ENCODE measurements at regions not wholly inside any gene's neighbourhood (a gene's known extent, or its start where the extent isn't known, plus 50 kb on each side); places are given as distances from the start of the nearest gene placed in this dataset.

DNA sequence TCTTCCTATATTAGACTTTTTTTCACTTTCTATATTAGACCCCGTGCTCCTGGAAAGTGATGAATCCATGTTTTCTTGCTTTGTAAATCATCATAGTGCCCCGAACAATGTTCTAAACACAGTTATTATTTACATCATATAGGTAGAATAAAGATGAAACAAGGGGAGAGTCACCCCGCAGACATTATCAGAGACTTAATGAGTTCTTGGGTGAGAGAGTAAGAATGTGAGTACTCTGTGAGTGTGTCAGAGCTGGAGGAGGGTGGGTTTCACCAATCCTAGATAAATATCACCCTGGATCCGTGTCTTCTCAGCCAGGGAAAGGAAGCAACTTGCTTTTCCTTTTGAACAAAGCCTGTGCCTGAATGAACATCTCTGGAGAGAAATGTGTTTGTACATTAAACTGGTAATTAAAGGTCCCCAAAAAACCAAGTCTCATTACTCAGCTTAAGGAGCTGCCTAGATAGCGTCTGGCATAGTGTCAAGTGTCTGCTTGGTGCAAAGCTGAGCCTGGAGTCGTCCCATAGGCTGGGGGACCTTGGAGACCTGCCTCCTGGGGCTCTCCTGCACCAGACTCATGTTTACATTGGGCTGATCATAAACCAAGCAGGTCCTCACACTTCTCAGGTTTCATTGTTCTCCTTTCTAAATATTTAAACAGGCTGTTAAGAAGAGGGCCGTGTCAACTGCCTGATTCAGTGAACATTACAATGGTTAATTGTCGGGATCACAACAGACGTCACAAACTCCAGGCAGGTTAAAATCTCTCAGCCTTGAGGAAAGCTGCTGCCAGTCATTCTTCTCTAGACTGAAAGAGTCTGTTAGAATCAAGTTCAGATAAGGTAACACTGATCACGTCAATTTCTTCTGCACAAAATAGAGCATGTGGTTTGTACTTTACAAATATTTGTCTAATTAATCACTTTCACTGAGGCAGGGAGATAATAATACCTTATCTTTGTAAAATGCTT is 179.7 kb upstream of the MYLIP start (continued):
- no peak for TF ChIP-seq ZNF433 (tag by site-specific recombination; IDR thresholded peaks at IDR 0.05; ENCODE audit: low read depth)
- TF ChIP-seq ZIC2 (tag by site-specific recombination; IDR thresholded peaks at IDR 0.05), result peak; percentile 49
- TF ChIP-seq, protein P1, sequence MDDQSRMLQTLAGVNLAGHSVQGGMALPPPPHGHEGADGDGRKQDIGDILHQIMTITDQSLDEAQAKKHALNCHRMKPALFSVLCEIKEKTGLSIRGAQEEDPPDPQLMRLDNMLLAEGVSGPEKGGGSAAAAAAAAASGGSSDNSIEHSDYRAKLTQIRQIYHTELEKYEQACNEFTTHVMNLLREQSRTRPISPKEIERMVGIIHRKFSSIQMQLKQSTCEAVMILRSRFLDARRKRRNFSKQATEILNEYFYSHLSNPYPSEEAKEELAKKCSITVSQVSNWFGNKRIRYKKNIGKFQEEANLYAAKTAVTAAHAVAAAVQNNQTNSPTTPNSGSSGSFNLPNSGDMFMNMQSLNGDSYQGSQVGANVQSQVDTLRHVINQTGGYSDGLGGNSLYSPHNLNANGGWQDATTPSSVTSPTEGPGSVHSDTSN (CRISPR knock-in tag; IDR thresholded peaks at IDR 0.05), result no peak
- no peak for TF ChIP-seq ZNF529 (tag by site-specific recombination; IDR thresholded peaks at IDR 0.05; ENCODE audit: insufficient replicate concordance)
- no peak for TF ChIP-seq ZNF114 (tag by site-specific recombination; IDR thresholded peaks at IDR 0.05)
- no peak for TF ChIP-seq ZNF404 (tag by site-specific recombination; IDR thresholded peaks at IDR 0.05)
- no peak for TF ChIP-seq ZFP41 (tag by site-specific recombination; IDR thresholded peaks at IDR 0.05; ENCODE audit: borderline replicate concordance)
- TF ChIP-seq, protein P2, sequence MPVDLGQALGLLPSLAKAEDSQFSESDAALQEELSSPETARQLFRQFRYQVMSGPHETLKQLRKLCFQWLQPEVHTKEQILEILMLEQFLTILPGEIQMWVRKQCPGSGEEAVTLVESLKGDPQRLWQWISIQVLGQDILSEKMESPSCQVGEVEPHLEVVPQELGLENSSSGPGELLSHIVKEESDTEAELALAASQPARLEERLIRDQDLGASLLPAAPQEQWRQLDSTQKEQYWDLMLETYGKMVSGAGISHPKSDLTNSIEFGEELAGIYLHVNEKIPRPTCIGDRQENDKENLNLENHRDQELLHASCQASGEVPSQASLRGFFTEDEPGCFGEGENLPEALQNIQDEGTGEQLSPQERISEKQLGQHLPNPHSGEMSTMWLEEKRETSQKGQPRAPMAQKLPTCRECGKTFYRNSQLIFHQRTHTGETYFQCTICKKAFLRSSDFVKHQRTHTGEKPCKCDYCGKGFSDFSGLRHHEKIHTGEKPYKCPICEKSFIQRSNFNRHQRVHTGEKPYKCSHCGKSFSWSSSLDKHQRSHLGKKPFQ (tag by site-specific recombination; IDR thresholded peaks at IDR 0.05), result peak; percentile 94
- TF ChIP-seq KLF1 (tag by site-specific recombination; IDR thresholded peaks at IDR 0.05), result peak; percentile 52; the same call in 1 of the 2 replicates
- peak; percentile 97 for TF ChIP-seq ZNF843 (tag by site-specific recombination; IDR thresholded peaks at IDR 0.05)
- TF ChIP-seq ZNF311 (tag by site-specific recombination; IDR thresholded peaks at IDR 0.05; ENCODE audit: borderline replicate concordance), result no peak
- TF ChIP-seq, protein P3, sequence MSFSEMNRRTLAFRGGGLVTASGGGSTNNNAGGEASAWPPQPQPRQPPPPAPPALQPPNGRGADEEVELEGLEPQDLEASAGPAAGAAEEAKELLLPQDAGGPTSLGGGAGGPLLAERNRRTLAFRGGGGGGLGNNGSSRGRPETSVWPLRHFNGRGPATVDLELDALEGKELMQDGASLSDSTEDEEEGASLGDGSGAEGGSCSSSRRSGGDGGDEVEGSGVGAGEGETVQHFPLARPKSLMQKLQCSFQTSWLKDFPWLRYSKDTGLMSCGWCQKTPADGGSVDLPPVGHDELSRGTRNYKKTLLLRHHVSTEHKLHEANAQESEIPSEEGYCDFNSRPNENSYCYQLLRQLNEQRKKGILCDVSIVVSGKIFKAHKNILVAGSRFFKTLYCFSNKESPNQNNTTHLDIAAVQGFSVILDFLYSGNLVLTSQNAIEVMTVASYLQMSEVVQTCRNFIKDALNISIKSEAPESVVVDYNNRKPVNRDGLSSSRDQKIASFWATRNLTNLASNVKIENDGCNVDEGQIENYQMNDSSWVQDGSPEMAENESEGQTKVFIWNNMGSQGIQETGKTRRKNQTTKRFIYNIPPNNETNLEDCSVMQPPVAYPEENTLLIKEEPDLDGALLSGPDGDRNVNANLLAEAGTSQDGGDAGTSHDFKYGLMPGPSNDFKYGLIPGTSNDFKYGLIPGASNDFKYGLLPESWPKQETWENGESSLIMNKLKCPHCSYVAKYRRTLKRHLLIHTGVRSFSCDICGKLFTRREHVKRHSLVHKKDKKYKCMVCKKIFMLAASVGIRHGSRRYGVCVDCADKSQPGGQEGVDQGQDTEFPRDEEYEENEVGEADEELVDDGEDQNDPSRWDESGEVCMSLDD (tag by site-specific recombination; IDR thresholded peaks at IDR 0.05), result no peak
- TF ChIP-seq, protein P4, sequence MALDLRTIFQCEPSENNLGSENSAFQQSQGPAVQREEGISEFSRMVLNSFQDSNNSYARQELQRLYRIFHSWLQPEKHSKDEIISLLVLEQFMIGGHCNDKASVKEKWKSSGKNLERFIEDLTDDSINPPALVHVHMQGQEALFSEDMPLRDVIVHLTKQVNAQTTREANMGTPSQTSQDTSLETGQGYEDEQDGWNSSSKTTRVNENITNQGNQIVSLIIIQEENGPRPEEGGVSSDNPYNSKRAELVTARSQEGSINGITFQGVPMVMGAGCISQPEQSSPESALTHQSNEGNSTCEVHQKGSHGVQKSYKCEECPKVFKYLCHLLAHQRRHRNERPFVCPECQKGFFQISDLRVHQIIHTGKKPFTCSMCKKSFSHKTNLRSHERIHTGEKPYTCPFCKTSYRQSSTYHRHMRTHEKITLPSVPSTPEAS (tag by site-specific recombination; IDR thresholded peaks at IDR 0.05), result no peak
- no peak for TF ChIP-seq SALL2 (tag by site-specific recombination; IDR thresholded peaks at IDR 0.05; ENCODE audit: borderline replicate concordance)
- no peak for TF ChIP-seq BCL11B (tag by site-specific recombination; IDR thresholded peaks at IDR 0.05; ENCODE audit: low read depth)
- TF ChIP-seq, protein P5, sequence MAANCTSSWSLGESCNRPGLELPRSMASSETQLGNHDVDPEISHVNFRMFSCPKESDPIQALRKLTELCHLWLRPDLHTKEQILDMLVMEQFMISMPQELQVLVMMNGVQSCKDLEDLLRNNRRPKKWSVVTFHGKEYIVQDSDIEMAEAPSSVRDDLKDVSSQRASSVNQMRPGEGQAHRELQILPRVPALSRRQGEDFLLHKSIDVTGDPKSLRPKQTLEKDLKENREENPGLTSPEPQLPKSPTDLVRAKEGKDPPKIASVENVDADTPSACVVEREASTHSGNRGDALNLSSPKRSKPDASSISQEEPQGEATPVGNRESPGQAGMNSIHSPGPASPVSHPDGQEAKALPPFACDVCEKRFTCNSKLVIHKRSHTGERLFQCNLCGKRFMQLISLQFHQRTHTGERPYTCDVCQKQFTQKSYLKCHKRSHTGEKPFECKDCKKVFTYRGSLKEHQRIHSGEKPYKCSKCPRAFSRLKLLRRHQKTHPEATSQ (tag by site-specific recombination; IDR thresholded peaks at IDR 0.05), result no peak
- no peak for TF ChIP-seq ZNF350 (tag by site-specific recombination; IDR thresholded peaks at IDR 0.05)
- TF ChIP-seq ZNF155 (tag by site-specific recombination; IDR thresholded peaks at IDR 0.05), result no peak
- no peak for TF ChIP-seq ZNF37A (tag by site-specific recombination; IDR thresholded peaks at IDR 0.05)
- TF ChIP-seq ZNF776 (tag by site-specific recombination; IDR thresholded peaks at IDR 0.05; ENCODE audit: borderline replicate concordance), result no peak
- TF ChIP-seq ZNF48 (tag by site-specific recombination; IDR thresholded peaks at IDR 0.05), result no peak
- TF ChIP-seq ZNF174 (tag by site-specific recombination; IDR thresholded peaks at IDR 0.05), result no peak
- no peak for TF ChIP-seq MYNN (tag by site-specific recombination; IDR thresholded peaks at IDR 0.05; ENCODE audit: borderline replicate concordance)
- TF ChIP-seq, protein P6, sequence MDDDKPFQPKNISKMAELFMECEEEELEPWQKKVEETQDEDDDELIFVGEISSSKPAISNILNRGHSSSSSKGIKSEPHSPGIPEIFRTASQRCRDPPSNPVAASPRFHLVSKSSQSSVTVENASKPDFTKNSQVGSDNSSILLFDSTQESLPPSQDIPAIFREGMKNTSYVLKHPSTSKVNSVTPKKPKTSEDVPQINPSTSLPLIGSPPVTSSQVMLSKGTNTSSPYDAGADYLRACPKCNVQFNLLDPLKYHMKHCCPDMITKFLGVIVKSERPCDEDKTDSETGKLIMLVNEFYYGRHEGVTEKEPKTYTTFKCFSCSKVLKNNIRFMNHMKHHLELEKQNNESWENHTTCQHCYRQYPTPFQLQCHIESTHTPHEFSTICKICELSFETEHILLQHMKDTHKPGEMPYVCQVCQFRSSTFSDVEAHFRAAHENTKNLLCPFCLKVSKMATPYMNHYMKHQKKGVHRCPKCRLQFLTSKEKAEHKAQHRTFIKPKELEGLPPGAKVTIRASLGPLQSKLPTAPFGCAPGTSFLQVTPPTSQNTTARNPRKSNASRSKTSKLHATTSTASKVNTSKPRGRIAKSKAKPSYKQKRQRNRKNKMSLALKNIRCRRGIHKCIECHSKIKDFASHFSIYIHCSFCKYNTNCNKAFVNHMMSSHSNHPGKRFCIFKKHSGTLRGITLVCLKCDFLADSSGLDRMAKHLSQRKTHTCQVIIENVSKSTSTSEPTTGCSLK (tag by site-specific recombination; IDR thresholded peaks at IDR 0.05), result no peak
- no peak for TF ChIP-seq ZNF707 (tag by site-specific recombination; IDR thresholded peaks at IDR 0.05)
- peak; percentile 81; the same call in 1 of the 2 replicates for TF ChIP-seq ZNF391 (tag by site-specific recombination; IDR thresholded peaks at IDR 0.05; ENCODE audit: borderline replicate concordance, low read depth)
- TF ChIP-seq, protein P7, sequence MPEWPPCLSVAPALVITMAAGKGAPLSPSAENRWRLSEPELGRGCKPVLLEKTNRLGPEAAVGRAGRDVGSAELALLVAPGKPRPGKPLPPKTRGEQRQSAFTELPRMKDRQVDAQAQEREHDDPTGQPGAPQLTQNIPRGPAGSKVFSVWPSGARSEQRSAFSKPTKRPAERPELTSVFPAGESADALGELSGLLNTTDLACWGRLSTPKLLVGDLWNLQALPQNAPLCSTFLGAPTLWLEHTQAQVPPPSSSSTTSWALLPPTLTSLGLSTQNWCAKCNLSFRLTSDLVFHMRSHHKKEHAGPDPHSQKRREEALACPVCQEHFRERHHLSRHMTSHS (tag by site-specific recombination; IDR thresholded peaks at IDR 0.05), result no peak
- TF ChIP-seq ZNF621 (tag by site-specific recombination; IDR thresholded peaks at IDR 0.05), result no peak
